IPS-NIHi11 (cell line): ENCODE measurements at regions not wholly inside any gene's neighbourhood (a gene's known extent, or its start where the extent isn't known, plus 50 kb on each side); places are given as distances from the start of the nearest gene placed in this dataset.
A peak's percentile ranks its signal among the peaks of the same experiment; 100 is the strongest.

Experiments
- DNase-seq: peaks from one replicate; pipeline ENCODE4 v3.0.0; 2012; ENCODE audit warnings: mixed read lengths, low spot score

GRCh38 chr11:15621565-15621964 is 506.8 kb downstream of the INSC start:
- DNase-seq: no peak

GRCh38 chr11:15622231-15622890 is 507.6 kb downstream of the INSC start:
- peak; percentile 16 for DNase-seq

GRCh38 chr11:15624701-15625100 is 510.0 kb downstream of the INSC start:
- no peak for DNase-seq

GRCh38 chr11:15625691-15626090 is 511.0 kb downstream of the INSC start:
- no peak for DNase-seq

- no peak for DNase-seq
Measured at GRCh38 chr11:15627560-15627959, 512.8 kb downstream of the INSC start.

- DNase-seq: peak; percentile 49
Measured at GRCh38 chr11:15629690-15630321, 515.1 kb downstream of the INSC start.

GRCh38 chr11:15630896-15631295 is 516.2 kb downstream of the INSC start:
- no peak for DNase-seq

- DNase-seq: no peak
Measured at GRCh38 chr11:15635521-15635920, 520.8 kb downstream of the INSC start.

- no peak for DNase-seq
Measured at GRCh38 chr11:15636521-15637089, 521.9 kb downstream of the INSC start.

GRCh38 chr11:15638386-15638787 is 523.7 kb downstream of the INSC start:
- DNase-seq: no peak

- DNase-seq: no peak
Measured at GRCh38 chr11:15640318-15640717, 525.6 kb downstream of the INSC start.

- DNase-seq: no peak
Measured at GRCh38 chr11:15641271-15642045, 526.7 kb downstream of the INSC start.

GRCh38 chr11:15645201-15645600 is 530.5 kb downstream of the INSC start:
- no peak for DNase-seq

GRCh38 chr11:15649371-15650104 is 534.8 kb downstream of the INSC start:
- no peak for DNase-seq

GRCh38 chr11:15650105-15650938 is 535.6 kb downstream of the INSC start:
- DNase-seq: peak; percentile 94

- no peak for DNase-seq
Measured at GRCh38 chr11:15651033-15651432, 536.3 kb downstream of the INSC start.

GRCh38 chr11:15651816-15652215 is 537.1 kb downstream of the INSC start:
- DNase-seq: no peak

GRCh38 chr11:15653191-15653710 is 538.5 kb downstream of the INSC start:
- DNase-seq: no peak

- DNase-seq: no peak
Measured at GRCh38 chr11:15654451-15654850, 539.7 kb downstream of the INSC start.

- no peak for DNase-seq
Measured at GRCh38 chr11:15655552-15655951, 540.8 kb downstream of the INSC start.

GRCh38 chr11:15657264-15657663 is 542.5 kb downstream of the INSC start:
- DNase-seq: no peak
